OCI-LY1 (cell line): ENCODE measurements at regions not wholly inside any gene's neighbourhood (a gene's known extent, or its start where the extent isn't known, plus 50 kb on each side); places are given as distances from the start of the nearest gene placed in this dataset.

Source experiments
- H2AFZ ChIP-seq: fragments of 200-600 bp; sonication (generic), shearing (Covaris generic); 2 replicates; pipeline ENCODE4 v1.6.0; 2014; ENCODE audit warnings: antibody characterized with exemption, mild to moderate bottlenecking, low read length
- H3F3A ChIP-seq: fragments of 200-600 bp; sonication (generic), shearing (Covaris generic); 2 replicates; pipeline ENCODE4 v1.6.0; 2014; ENCODE audit warnings: mild to moderate bottlenecking, antibody characterized with exemption, low read length, moderate library complexity; ENCODE audit not compliant: insufficient read depth
- H3K27ac ChIP-seq: fragments of 200-600 bp; sonication (generic); 2 replicates; pipeline ENCODE4 v1.5.1; 2014; ENCODE audit warnings: low read length, mixed run types, mild to moderate bottlenecking, low read depth; ENCODE audit not compliant: poor library complexity, severe bottlenecking
- H3K27me3 ChIP-seq: fragments of 200-600 bp; sonication (generic); 2 replicates; pipeline ENCODE4 v1.6.0; 2014; ENCODE audit warnings: antibody characterized with exemption, mild to moderate bottlenecking, low read length, moderate library complexity; ENCODE audit not compliant: insufficient read depth
- H3K36me3 ChIP-seq: fragments of 200-600 bp; sonication (generic); 2 replicates; pipeline ENCODE4 v1.6.1; 2014; ENCODE audit warnings: mild to moderate bottlenecking, antibody characterized with exemption, low read length, moderate library complexity, mixed read lengths; ENCODE audit not compliant: insufficient read depth
- H3K4me1 ChIP-seq: fragments of 200-600 bp; sonication (generic); 2 replicates; pipeline ENCODE4 v1.5.1; 2014; ENCODE audit warnings: mild to moderate bottlenecking, low read length, moderate library complexity; ENCODE audit not compliant: insufficient read depth, severe bottlenecking
- H3K4me2 ChIP-seq: fragments of 200-600 bp; sonication (generic), shearing (Covaris generic); 2 replicates; pipeline ENCODE4 v1.6.1; 2014; ENCODE audit warnings: low read length
- H3K4me3 ChIP-seq: fragments of 200-600 bp; sonication (generic); 2 replicates; pipeline ENCODE4 v1.5.1; 2014; ENCODE audit warnings: low read length, low read depth, mild to moderate bottlenecking, mixed read lengths; ENCODE audit not compliant: poor library complexity, severe bottlenecking
- H3K79me2 ChIP-seq: fragments of 200-600 bp; shearing (Covaris generic); 2 replicates; pipeline ENCODE4 v1.6.1; 2016; ENCODE audit warnings: mixed run types, low read length, mixed read lengths; ENCODE audit not compliant: insufficient read depth
- H3K9ac ChIP-seq: fragments of 200-600 bp; sonication (generic), shearing (Covaris generic); 2 replicates; pipeline ENCODE4 v1.6.1; 2014; ENCODE audit warnings: mild to moderate bottlenecking, low read length, mixed read lengths
- H3K9me2 ChIP-seq: fragments of 200-600 bp; sonication (generic), shearing (Covaris generic); 2 replicates; pipeline ENCODE4 v1.6.1; 2014; ENCODE audit warnings: low read depth, mild to moderate bottlenecking, low read length, mixed read lengths
- H3K9me3 ChIP-seq: fragments of 200-600 bp; shearing (Covaris generic); 2 replicates; pipeline ENCODE4 v1.6.1; 2014; ENCODE audit warnings: low read length, mixed read lengths
- H4K20me1 ChIP-seq: fragments of 200-600 bp; sonication (generic), shearing (Covaris generic); 2 replicates; pipeline ENCODE4 v1.6.0; 2016; ENCODE audit warnings: mild to moderate bottlenecking, low read length; ENCODE audit not compliant: insufficient read depth
- CTCF ChIP-seq: fragments of 200-600 bp; sonication (generic), shearing (Covaris generic); IDR thresholded peaks from 2 replicates; pipeline ENCODE4 v1.5.1; 2017; ENCODE audit warnings: mild to moderate bottlenecking, antibody characterized with exemption, low read length, moderate library complexity, mixed read lengths
- EZH2 ChIP-seq: fragments of 200-600 bp; sonication (generic), shearing (Covaris generic); IDR thresholded peaks from 2 replicates; pipeline ENCODE4 v1.8.0; 2017; ENCODE audit warnings: borderline replicate concordance, mixed run types, mild to moderate bottlenecking, antibody characterized with exemption, low read length, moderate library complexity, mixed read lengths

DNA sequence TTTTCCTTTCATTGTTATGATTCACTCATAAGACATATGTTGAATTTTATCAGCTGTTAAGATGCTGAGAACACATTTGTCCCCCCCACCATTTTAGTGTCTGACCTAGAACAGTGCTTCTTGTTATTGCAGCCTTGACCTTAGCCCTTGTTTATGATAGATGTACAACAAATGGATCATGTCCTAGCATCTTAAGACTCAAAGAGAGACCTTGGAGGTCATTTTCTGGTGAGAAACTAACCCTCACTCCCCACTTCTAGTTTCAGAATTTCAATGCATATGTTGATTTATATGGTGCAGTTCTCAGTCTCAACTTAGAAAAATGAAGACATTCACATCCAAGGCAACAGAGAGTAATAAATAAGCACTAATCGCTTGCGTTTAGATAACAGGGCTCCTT lies 391.2 kb downstream of the AEBP2 start:
- Histone ChIP-seq H3K4me2 (no peak overlapping the region), H3K4me3 (no peak overlapping the region), H3K9me3 (no peaks in the 10 kb centered on the region), H3K36me3 (no peaks in the 10 kb centered on the region), H2AFZ (no peak overlapping the region), H3K9me2 (no peaks in the 10 kb centered on the region), H3K27ac (no peak overlapping the region), H3F3A (no peaks in the 10 kb centered on the region), H3K79me2 (no peaks in the 10 kb centered on the region), H4K20me1 (no peaks in the 10 kb centered on the region), H3K4me1 (no peaks in the 10 kb centered on the region), H3K27me3 (no peaks in the 10 kb centered on the region), H3K9ac (no peak overlapping the region)
- TF ChIP-seq EZH2 (no peak), CTCF (no peak)

DNA sequence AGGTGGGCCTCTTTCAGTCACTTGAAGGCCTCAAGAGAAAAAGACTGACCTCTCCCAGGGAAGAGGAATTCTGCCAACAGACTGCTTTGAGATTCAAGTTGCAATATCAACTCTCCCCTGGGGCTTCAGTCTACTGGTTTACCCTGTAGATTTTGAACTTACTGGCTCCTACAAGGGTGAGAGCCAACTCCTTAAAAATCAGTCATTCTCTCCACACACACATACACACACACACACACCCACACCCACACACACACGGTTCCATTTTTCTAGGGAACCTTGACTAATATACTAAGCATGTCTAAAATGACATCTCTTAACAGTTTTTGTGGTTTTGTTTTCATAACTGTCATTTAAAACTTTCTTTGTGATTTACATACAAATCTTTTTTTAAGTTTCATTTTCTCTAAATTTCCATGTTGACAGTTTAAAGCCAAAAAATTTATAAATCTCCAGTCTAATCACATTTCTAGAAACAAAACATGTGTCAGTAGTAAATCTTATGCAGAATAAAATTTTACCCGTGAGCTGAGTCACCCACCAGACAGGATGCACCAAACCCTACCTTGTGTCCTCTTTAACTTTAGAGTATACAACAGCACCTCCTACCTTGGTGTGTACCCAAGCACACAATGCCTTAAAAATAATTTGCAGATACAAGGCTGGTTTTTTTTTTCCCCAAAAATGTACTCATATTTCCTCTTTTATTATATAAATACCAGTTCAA lies 394.6 kb downstream of the AEBP2 start:
- Histone ChIP-seq H3K27ac (no peak overlapping the region), H3K4me1 (no peaks in the 10 kb centered on the region), H3K4me3 (no peak overlapping the region), H4K20me1 (no peaks in the 10 kb centered on the region), H3K9me2 (no peaks in the 10 kb centered on the region), H3K79me2 (no peaks in the 10 kb centered on the region), H3K36me3 (no peaks in the 10 kb centered on the region), H3K4me2 (no peak overlapping the region), H3K9me3 (no peaks in the 10 kb centered on the region), H3K27me3 (no peaks in the 10 kb centered on the region), H3F3A (no peaks in the 10 kb centered on the region), H3K9ac (no peak overlapping the region), H2AFZ (no peak overlapping the region)
- no peak for TF ChIP-seq EZH2
- TF ChIP-seq CTCF = no peak

DNA sequence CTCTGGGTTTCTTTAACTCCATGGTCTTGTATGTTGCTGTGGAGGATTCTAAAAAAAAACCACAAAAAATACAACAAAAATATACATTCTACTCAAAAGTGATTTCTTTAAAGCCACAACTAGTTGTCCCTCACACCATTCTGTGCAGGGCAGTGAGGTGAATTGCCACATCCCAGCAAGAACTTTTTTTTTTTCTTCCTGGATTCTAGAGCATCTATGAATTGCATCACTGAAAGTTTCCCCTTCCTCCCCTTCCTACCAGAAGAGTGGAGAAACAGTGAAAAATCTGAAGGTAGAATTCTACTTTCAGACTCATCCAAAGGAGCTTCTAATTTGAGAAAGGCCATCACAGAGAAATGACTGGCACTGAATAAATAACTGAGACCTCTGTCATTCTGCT lies 395.3 kb downstream of the AEBP2 start:
- TF ChIP-seq CTCF (no peak), EZH2 (no peak)
- H3K9me2 ChIP-seq = no peaks in the 10 kb centered on the region
- H3K27me3 ChIP-seq = no peaks in the 10 kb centered on the region
- H3K4me1 ChIP-seq = no peaks in the 10 kb centered on the region
- H3K4me2 ChIP-seq = no peak overlapping the region
- no peak overlapping the region for H3K9ac ChIP-seq
- H3K36me3 ChIP-seq = no peaks in the 10 kb centered on the region
- no peak overlapping the region for H3K27ac ChIP-seq
- H3K4me3 ChIP-seq = no peak overlapping the region
- no peaks in the 10 kb centered on the region for H4K20me1 ChIP-seq
- no peaks in the 10 kb centered on the region for H3K79me2 ChIP-seq
- no peaks in the 10 kb centered on the region for H3K9me3 ChIP-seq
- no peak overlapping the region for H2AFZ ChIP-seq
- H3F3A ChIP-seq = no peaks in the 10 kb centered on the region
